ENCODE measurements at regions not wholly inside any gene's neighbourhood (a gene's known extent, or its start where the extent isn't known, plus 50 kb on each side); places are given as distances from the start of the nearest gene placed in this dataset.

GRCh38 chr2:129728035-129728972 lies 251.2 kb upstream of the RAB6C start:
- Histone ChIP-seq H3K27ac (no peak overlapping the region), H3K9me3 (no peaks in the 10 kb centered on the region), H3K4me1 (no peaks in the 10 kb centered on the region), H3K4me3 (no peak overlapping the region), H3K36me3 (no peaks in the 10 kb centered on the region), H3K27me3 (no peaks in the 10 kb centered on the region)
- DNase-seq (ENCODE audit: low spot score in 2 of 2) = no peak
- WGBS, 2 donors = 82% methylated on average over 14 of the region's 14 CpGs
- TF ChIP-seq CTCF (IDR thresholded peaks at IDR 0.05) = no peak
- no peak for TF ChIP-seq POLR2A (IDR thresholded peaks at IDR 0.05)
- TF ChIP-seq EP300 (IDR thresholded peaks at IDR 0.05) = no peak

- no peak overlapping the region for H3K4me3 ChIP-seq
- H3K27ac ChIP-seq = no peak overlapping the region
- no peaks in the 10 kb centered on the region for H3K36me3 ChIP-seq
- H3K27me3 ChIP-seq = no peaks in the 10 kb centered on the region
- no peak for DNase-seq (ENCODE audit: low spot score in 2 of 2)
- H3K9me3 ChIP-seq = no peaks in the 10 kb centered on the region
- 85 to 87% methylated on average over 9 of the region's 9 CpGs for WGBS, 2 donors
- TF ChIP-seq CTCF (IDR thresholded peaks at IDR 0.05) = no peak
- TF ChIP-seq POLR2A (IDR thresholded peaks at IDR 0.05) = no peak
- no peak for TF ChIP-seq EP300 (IDR thresholded peaks at IDR 0.05)
- H3K4me1 ChIP-seq = no peaks in the 10 kb centered on the region
Observed at GRCh38 chr2:129729011-129729410, 250.5 kb upstream of the RAB6C start.

- WGBS, 2 donors = 95 to 97% methylated on average over 4 of the region's 4 CpGs
- DNase-seq (ENCODE audit: low spot score in 2 of 2) = no peak
Observed at GRCh38 chr2:129729646-129730045, 249.8 kb upstream of the RAB6C start.

GRCh38 chr2:129730979-129731378 lies 248.5 kb upstream of the RAB6C start:
- no peak for TF ChIP-seq POLR2A (IDR thresholded peaks at IDR 0.05)
- no peak for TF ChIP-seq EP300 (IDR thresholded peaks at IDR 0.05)
- no peak for TF ChIP-seq CTCF (IDR thresholded peaks at IDR 0.05)
- no peaks in the 10 kb centered on the region for H3K27me3 ChIP-seq

More at GRCh38 chr2:129729646-129730045, 249.8 kb upstream of the RAB6C start:
- no peaks in the 10 kb centered on the region for H3K4me1 ChIP-seq
- no peak overlapping the region for H3K27ac ChIP-seq
- no peaks in the 10 kb centered on the region for H3K36me3 ChIP-seq
- H3K27me3 ChIP-seq = no peaks in the 10 kb centered on the region
- H3K9me3 ChIP-seq = no peaks in the 10 kb centered on the region
- no peak overlapping the region for H3K4me3 ChIP-seq
- TF ChIP-seq EP300 (IDR thresholded peaks at IDR 0.05) (no peak), CTCF (IDR thresholded peaks at IDR 0.05) (no peak), POLR2A (IDR thresholded peaks at IDR 0.05) (no peak)

GRCh38 chr2:129731907-129732629 lies 247.4 kb upstream of the RAB6C start:
- no peak for DNase-seq (ENCODE audit: low spot score in 2 of 2)
- WGBS, 2 donors = 71% methylated on average over 6 of the region's 6 CpGs

More at GRCh38 chr2:129730979-129731378, 248.5 kb upstream of the RAB6C start:
- H3K4me1 ChIP-seq = no peaks in the 10 kb centered on the region
- H3K9me3 ChIP-seq = no peaks in the 10 kb centered on the region
- no peaks in the 10 kb centered on the region for H3K36me3 ChIP-seq
- DNase-seq (ENCODE audit: low spot score in 2 of 2) = no peak
- H3K4me3 ChIP-seq = no peak overlapping the region
- WGBS, 2 donors = 85 to 88% methylated on average over 4 of the region's 4 CpGs
- no peak overlapping the region for H3K27ac ChIP-seq

More at GRCh38 chr2:129731907-129732629, 247.4 kb upstream of the RAB6C start:
- no peak for TF ChIP-seq CTCF (IDR thresholded peaks at IDR 0.05)
- no peak for TF ChIP-seq EP300 (IDR thresholded peaks at IDR 0.05)
- no peak for TF ChIP-seq POLR2A (IDR thresholded peaks at IDR 0.05)
- no peak overlapping the region for H3K27ac ChIP-seq
- H3K36me3 ChIP-seq = no peaks in the 10 kb centered on the region
- H3K4me1 ChIP-seq = no peaks in the 10 kb centered on the region
- H3K4me3 ChIP-seq = no peak overlapping the region
- H3K9me3 ChIP-seq = no peaks in the 10 kb centered on the region
- H3K27me3 ChIP-seq = no peaks in the 10 kb centered on the region
